GM18867 (cell line): ENCODE measurements at regions not wholly inside any gene's neighbourhood (a gene's known extent, or its start where the extent isn't known, plus 50 kb on each side); places are given as distances from the start of the nearest gene placed in this dataset.

Source experiments
- ATAC-seq: cut with Tn5 transposase; IDR thresholded peaks from one replicate; pipeline ENCODE4 v1.9.1; 2021; ENCODE audit warnings: mild to moderate bottlenecking, moderate library complexity; ENCODE audit not compliant: unreplicated experiment

- peak; percentile 85 for ATAC-seq
Observed at GRCh38 chr16:73289232-73289631, 241.3 kb upstream of the ZFHX3 start.

GRCh38 chr16:73288520-73288919, 240.6 kb upstream of the ZFHX3 start:
- no peak for ATAC-seq

- no peak for ATAC-seq
Observed at GRCh38 chr16:73287859-73288405, 240.0 kb upstream of the ZFHX3 start.

DNA sequence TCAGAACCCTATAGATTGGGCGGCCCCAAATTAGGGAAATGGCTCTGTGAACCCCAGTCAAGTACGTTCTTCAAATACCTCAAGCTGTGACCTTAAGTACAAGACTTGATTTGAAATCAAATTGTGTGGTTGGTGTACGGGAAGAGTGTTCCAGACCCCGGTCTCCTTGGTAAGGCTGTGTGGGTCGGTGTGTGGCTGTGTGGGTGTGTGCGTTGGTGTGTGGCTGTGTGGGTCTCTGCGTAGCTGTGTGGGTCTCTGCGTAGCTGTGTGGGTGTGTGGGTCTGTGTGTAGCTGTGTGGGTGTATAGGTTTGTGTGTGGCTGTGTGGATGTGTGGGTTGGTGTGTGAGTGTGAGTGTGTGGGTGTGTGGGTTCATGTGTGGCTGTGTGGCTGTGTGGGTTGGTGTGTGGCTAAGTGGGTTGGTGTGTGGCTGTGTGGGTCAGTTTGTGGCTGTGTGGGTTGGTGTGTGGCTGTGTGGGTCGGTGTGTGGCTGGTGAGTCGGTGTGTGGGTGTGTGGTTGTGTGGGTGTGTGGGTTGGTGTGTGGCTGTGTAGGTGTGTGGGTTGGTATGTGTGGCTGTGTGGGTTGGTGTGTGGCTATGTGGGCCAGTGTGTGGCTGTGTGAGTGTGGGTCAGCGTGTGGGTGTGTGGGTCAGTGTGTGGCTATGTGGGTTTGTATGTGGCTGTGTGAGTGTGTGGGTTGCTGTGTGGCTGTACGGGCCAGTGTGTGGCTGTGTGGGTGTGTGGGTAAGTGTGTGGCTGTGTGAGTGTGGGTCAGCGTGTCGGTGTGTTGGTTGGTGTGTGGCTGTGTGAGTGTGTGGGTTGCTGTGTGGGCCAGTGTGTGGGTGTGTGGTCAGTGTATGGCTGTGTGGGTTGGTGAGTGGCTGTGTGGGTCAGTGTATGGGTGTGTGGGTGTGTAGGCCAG, 238.7 kb upstream of the ZFHX3 start:
- ATAC-seq: no peak

GRCh38 chr16:73285436-73286201, 237.7 kb upstream of the ZFHX3 start:
- no peak for ATAC-seq

DNA sequence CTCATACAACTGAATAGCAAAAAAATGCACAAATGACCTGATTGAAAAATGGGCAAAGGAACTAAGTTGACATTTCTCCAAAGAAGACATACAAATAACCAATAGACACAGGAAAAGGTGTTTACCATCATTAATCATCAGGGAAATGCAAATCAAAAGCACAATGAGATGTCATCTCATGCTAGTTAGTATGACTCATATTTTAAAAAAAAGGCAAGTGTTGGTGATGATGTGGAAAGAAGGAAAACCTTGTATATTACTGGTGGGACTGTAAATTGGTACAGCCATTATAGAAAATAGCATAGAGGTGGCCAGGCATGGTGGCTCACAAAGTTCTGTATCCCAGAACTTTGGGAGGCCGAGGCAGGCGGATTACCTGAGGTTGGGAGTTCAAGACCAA, 232.5 kb upstream of the ZFHX3 start:
- no peak for ATAC-seq

- ATAC-seq: no peak
Observed at GRCh38 chr16:73279451-73279850, 231.5 kb upstream of the ZFHX3 start.

DNA sequence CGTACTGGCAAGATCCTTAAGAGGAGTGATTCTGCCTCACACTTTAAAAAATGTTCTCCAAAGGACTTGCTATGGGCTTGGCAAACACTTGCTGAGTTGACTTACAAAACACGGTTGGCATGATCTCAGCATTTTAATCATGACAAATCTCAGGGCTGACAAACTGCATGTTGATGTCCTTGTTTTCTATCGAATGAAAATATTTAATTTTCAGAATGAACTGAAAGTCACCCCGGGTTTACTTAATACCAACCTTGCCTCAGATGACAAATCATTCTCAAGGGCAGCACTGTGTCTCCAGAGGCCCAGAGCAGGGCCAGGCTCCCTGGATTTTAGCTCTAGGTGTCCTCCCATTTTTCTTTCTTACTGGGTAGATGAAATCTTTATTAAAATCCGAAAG, 229.1 kb upstream of the ZFHX3 start:
- ATAC-seq: no peak

DNA sequence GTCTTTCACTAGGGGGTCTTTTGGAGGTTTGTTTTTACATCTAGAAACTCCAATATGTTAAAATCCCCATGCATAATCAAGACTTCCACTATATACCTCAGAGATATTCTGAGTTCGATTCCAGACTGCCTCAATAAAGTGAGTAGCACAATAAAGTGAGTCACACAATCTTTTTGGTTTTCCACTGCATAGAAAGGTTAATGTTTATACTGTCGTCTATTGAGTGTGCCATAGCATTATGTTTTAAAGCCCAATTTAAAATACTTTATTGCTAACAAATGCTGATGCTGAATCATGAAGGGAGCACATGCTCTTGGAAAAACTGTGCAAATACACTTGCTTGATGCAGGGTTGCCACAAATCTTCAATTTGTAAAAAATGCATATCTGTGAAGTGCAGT, 227.5 kb upstream of the ZFHX3 start:
- ATAC-seq: no peak

- ATAC-seq: no peak
Observed at GRCh38 chr16:73275024-73275423, 227.1 kb upstream of the ZFHX3 start.

DNA sequence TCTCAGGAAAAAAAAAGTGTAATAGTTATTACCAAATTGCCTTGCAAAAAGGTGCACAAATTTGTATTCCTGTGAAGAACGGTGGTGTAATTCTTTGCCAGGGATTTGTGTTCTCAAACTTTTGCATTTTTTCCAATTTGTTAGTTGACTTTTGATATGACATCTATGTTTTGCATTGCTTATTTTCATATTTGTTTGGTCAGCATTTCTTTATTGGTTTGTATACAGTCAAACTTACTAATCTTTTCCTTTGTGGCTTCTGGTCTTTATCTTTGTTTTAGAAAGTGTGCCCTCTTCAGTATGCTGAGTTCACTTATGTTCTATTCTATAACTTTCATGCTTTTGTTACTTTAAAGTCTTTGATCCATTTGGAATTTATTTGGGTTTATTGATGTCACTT, 226.2 kb upstream of the ZFHX3 start:
- ATAC-seq: no peak

- no peak for ATAC-seq
Observed at GRCh38 chr16:73268366-73268993, 220.6 kb upstream of the ZFHX3 start.

DNA sequence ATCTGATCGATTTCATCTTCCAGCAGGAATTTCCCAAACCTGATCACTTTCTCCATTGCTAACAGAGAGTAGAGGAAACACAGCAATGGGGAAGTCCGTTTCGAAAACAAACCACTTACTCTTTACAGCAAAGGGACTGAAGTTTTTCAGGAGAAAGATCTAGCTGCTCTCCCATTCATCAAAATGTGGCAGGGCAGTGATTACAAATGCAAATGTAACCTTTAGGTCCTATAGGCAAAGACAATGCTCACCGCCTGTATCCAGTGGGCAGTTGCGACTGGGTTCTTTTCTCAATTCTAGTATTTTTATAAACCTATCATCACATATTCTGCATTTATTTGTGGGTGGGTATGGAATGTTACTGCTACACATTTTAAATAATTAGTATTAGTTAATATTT, 218.0 kb upstream of the ZFHX3 start:
- ATAC-seq: no peak

DNA sequence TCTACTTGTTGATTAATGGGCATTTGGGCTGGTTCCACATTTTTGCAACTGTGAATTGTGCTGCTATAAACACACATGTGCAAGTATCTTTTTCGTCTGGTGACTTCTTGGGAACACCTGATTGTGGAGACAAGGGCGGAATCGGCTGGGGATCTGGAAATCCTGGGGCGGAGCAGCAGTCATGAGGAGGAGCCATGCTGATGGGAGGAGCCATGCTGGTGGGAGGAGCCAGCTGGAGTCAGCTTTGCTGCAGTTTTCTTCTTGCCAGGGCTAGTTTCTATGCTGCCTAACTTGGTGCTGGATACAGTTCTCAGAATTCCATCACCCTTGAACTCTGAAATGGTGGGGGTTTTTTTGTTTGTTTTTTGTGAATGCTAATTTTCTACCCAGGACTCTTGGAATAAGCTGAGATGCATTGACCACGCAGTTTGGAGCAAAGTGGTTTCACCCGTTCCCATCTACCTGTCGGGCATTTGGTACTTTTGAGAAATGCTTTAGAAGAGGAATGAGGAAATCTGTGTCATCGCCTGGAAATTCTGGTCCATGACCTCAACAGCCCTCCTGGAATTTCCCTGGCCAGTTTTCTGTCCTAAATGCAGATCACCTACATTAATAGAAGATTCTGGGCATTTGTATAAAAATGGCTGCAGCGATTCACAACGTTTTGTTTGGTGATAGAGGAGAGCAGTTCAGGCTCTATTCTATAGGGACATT, 217.4 kb upstream of the ZFHX3 start:
- no peak for ATAC-seq

DNA sequence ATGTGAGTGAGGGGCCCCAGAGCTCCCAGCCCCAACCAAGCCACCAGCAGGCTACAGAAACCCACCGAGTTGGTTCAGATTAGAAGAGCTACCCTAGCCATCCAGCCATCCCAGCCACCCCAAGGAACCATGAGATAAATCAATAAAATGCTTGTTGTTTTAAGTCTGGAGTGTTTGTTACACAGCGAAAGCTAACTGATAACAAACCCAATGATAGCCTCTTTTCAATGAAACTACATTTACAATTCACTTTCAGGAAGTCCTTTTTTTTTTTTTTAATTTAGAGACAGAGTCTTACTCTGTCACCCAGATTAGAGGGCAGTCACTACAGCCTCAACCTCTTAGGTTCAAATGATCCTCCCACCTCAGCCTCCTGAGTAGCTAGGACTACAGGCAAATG, 215.0 kb upstream of the ZFHX3 start:
- no peak for ATAC-seq

DNA sequence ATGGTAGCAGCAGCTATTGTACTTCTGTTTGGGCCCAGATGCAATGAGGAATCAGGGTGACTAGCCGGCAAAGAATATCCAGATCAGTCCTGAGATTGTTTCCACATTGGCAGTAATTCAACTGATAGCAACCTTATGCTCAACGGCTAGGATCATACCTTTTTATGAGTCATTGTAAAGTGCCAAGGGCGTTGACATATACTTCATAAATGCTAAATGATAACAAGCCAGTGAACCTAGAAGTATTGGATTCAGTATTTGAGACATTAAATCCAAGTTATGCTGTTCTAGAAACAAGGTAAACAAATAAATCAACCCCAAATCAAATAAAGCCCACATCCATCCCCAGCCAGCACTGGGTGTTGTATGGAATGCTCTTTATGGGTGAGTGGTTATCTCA, 207.1 kb upstream of the ZFHX3 start:
- no peak for ATAC-seq

DNA sequence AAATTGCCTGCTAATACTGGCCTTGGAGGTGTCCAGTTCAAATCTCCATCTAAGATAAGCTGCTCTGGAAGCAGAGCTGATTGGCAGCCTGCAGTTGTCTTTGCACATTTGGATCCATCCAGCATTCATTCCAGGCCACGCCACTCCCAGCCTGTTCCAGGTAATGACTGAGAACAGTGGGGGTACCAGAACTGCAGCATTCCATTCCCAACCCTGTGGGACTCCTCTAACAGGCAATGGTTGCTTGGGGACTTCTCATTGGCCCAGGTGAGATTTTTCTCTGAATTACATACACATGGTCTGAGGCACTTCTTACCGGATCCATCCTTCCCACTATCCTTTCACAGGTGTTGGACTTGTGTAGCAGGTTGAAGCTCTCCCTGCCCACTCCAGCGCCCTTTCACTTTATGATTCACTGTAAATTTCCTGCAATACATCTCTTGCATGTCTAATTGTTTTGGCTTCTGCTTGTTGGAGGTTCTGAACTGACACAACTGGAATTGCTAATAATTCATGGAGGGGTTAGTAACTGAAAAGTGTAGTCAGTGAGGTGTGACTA, 206.1 kb upstream of the ZFHX3 start:
- no peak for ATAC-seq

DNA sequence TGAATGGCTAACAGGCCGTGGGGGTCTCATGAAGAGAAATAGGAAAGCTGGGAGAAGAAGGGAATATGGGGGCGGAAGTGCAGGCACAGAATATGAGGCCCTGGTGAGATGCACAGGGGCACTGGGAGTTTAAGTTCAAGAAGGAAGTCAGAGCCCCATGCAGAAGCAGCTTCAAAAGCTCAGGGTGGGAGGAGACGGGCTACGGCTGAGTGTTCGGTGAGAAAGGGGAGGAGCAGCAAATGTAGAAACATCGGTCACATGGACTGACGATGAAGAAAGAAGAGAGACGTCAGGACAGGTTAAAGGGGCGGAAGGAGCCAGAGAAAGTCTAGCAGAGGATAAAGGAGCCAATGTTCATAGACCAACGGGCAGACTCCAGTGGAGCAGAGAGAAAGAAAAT, 204.5 kb upstream of the ZFHX3 start:
- no peak for ATAC-seq

- no peak for ATAC-seq
Observed at GRCh38 chr16:73251608-73252007, 203.7 kb upstream of the ZFHX3 start.

DNA sequence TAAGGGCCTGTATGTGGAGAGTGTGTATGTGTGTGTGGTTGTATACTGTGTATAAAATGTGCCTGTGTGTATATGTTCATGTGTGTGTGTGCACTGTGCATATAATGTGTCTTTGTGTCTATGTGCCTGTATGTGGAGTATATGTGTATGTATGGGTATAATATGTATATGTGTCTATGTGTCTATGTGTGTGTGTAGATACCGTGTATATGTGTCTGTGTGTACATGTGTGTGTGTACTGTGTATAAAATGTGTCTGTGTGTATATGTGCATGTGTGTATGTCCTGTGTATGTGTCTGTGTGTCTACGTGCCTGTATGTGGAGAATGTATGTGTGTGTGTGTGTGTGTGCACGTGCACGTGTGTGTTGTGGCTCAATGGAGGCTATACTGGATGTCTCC, 200.4 kb upstream of the ZFHX3 start:
- ATAC-seq: no peak
